OCI-M2 (cell line): ENCODE measurements at regions not wholly inside any gene's neighbourhood (a gene's known extent, or its start where the extent isn't known, plus 50 kb on each side); places are given as distances from the start of the nearest gene placed in this dataset.
"Not testable (repeated sequence)": the region's sequence is repeated elsewhere in the genome, so short reads cannot be mapped to it uniquely, and the experiment has no call there.

ENCODE experiments used
- DNase-seq: peaks from one replicate; lab custom pipeline; 2025; ENCODE audit not compliant: unreplicated experiment; lab: John Stamatoyannopoulos, UW

DNA sequence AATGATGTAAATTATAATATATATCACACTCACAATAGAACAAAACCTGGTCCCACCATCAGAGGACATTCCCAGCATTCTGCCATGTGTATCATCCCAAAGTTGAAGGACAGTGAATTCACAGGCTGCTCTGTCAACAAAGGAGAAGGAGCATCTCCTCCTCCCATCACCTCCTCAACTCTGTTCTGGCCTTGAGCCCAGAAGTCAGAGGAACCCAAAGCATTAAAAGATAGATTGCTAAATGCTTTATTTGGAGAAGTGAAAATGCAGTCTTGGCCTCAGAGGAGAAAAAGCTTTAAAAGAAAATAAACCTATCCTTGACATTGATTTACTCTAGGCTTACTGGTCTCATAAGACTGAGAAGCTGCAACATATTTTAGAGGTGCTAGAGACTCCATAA is 268.8 kb upstream of the RASGEF1B start:
- DNase-seq, result no peak

DNA sequence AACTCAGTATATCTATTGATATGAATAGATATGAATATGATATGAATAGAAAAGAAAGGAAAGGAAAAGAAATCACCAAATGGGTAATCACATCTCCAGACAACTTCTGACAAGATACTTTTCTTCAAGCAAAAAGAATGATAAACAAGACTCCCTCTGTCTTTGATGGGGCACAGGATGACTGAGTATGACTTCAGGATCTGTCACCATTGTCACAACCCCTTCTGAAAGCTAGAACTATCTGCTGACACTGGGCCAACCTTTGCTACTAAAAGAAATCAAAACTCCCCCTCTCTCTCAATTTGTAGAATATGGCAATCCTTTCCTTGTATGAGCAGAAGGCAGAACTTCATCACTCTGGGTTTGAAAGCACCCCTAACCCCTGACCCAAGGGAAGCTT is 267.2 kb upstream of the RASGEF1B start:
- no peak for DNase-seq

DNA sequence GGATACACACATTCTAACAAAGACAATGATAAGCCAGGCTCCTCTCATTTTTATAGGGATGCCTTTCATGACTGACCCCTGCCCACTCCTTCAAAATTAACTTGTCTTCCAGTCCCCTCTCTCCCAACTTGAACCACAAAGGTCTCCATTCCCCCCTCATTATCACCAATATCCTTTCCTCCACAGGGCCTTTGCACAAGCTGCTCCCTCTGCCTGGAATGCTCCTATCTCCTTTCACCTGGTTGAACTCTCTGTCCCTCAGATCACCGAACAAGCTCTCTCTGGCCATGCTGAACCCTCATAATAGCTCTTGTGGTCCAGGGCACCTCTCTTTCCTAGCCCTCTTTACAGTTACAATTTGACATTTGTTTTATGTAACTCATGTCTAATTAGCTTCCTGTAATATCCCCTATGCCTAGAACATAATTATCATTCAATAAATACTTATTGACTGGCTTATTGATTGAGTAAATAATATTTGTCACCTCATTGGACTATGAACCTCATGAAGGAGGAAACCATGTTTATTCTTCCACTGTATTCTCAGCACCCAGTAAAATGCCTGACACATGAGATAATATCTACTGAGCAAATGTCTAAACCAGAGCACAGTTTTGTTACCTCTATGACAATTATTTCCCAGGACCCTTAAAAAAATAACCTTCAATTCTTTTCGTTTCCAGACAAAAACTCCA is 266.3 kb upstream of the RASGEF1B start:
- DNase-seq, result no peak

DNA sequence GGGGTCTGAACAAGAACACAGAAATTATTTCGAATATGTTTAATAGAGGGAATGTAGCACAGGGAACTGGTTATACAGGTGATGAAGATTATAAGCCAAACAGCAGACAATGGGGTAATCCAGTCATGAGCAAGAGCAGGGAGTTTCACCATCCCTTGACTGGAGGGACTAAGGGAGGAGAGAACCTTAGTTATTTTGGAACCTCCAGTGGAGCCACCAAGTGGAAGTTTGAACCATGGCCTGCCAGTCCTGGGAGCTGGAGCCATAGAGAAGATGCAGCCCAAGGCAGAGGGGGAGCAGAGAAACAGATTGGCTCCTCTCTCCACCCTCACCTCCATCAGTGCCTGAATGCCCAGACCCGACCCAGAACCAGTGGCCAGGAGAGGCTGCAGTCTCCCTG is 264.6 kb upstream of the RASGEF1B start:
- no peak for DNase-seq

DNA sequence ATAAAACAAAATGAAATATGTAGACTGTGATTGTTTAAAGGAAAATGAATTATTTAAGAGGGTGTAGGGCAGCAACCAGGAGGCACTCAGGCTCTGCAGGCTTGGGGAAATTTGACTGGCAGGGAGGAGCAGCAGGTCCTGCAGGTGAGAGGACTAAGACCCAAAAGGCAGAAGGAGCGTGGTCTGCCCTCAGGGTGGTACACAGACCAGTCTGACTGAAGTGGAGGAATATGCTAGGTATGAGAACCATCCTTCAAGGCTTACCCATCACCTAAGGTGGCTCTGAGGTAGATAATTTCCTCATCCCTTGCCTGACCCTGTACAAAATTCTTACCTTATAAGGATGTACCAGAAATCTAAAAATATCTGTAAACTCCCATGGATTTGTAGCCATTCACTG is 261.3 kb upstream of the RASGEF1B start:
- DNase-seq, result no peak

DNA sequence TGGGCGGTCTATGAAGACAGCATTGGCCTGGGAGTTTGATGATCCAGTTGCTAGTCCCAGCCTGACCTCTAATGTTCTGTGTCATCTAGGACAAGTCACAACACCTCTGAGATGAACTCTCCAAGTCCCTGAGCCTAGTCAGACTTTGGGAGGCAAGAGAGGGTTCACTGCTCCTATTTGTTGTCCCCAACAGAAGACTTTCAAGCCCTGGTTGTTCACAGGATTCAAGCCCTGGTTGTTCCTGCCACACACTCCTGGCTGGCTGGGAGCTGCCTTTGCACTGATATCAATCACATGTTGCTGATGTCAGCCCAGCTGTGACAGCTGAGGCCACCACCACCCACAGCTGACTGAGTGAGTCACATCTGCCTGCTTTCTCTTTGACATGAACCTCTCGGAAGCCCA is 253.2 kb upstream of the RASGEF1B start:
- DNase-seq, result no peak

DNA sequence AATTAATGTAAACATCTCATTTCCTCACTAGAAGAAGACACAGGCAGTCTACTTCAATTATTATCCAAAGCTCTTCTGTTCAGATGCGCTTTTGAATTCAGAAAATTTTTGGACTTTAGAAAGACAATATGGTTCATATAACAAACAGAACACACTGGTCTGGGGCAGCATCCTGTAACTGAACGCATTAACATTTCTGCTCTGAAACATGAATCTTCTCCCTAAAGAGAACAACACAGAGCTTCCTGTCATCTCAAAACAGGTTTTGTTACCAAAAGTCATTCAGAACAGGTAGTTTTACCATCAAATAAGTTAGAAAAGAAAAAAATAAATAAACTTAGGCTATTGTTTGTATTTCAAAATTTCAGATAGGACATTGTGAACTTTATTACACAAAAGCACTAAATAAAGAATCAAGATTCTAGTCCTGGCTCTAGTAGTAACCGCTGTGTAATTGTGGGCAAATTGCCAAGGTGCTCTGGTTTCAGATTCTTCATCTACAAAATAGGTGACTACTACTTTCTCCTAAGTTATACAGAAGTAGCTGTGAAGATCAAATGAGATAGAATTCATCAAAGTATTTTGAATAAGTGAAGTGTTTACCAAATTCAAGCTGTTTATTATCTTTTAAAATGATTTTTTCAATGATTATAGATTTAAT is 252.3 kb upstream of the RASGEF1B start:
- no peak for DNase-seq

DNA sequence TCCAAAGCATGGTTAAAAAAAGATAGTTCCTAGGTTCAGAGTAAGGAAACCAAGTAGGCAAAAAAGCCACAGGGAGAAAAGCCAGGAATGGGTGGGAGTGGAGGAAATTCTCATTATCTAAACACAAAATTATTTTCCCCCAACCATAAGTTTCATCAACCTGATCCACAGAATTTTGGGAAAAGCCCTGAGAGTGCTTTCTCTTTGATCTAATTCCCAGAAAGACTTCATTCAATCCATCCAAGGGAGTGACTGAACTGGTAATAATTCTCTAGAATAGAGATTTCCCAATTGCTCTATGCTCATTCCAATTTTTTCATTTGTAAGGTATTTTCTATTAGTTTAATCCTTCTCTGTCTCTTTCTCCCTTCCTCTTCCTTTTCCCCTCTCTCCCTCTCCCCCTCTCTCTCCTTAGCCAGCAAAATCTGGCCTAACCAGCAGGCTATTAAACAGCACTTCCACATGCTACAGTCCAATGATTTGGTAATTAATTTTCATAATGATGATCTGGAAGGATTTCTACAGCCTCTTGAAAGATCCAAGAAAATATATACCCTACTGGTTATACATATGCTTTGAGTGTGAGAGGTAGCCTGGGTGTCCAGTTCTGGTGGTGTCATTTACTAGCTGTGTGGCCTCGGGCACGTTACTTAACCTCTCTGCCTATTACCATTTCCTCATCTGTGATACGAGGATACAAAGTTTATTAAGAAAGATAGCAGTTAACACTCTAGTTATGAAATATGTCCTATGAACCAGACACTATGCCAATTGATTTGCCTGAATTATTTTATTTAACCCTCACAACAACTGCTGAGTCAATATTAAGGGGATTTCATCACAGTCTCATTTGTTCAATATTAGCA is 251.5 kb upstream of the RASGEF1B start:
- no peak for DNase-seq

DNA sequence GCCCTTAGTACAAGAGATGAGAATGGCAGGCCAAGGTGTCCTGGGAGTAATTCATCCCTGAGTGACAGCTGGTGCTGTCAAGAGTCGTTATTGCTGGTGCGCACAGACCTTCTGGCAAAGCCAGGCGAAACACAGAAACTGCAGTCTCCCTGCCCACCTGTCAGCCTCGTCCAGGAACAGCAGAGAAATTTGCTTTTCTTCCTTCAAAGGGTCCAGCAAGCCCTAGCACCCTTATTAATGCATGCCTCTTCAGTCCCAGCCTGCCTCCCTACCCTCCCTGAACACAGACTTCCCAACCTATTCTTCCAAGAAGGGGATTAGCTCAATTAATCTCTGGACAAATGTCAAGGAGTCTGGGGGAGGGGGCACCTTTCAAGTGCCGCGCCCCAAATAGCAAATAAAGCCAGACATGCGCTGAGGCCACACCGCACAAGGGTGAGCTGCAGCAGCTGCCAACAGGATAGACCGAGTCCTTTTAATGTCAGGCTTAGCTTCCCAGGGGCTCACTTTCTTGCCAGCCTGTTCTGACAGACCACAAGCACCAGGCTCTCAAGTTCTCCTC is 250.7 kb upstream of the RASGEF1B start:
- DNase-seq, result no peak

DNA sequence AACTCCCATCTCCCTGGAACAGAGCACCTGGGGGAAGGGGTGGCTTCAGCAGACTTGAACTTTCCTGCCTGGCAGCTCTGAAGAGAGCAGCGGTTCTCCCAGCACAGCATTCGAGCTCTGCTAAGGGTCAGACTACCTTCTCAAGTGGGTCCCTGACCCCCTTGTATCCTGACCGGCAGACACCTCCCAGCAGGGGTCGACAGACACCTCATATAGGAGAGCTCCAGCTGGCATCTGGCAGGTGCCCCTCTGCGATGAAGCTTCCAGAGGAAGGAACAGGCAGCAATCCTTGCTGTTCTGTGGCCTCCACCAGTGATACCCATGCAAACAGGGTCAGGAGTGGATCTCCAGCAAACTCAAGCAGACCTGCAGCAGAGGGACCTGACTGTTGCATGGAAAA is 244.1 kb upstream of the RASGEF1B start:
- DNase-seq, result no peak

DNA sequence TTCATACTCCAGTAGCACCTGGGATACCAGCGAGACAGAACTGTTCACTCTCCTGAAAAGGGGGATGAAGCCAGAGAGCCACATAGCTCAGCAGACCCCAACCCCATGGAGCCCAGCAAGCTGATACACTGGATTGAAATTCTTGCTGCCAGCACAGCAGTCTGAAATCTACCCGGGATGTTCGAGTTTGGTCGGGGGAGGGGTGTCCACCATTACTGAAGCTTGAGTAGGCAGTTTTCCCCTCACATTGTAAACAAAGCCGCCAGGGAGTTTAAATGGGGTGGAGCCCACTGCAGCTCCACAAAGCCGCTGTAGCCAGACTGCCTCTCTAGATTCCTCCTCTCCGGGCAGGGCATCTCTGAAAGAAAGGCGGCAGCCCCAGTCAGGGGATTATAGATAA is 243.7 kb upstream of the RASGEF1B start:
- not testable (repeated sequence) for DNase-seq

DNA sequence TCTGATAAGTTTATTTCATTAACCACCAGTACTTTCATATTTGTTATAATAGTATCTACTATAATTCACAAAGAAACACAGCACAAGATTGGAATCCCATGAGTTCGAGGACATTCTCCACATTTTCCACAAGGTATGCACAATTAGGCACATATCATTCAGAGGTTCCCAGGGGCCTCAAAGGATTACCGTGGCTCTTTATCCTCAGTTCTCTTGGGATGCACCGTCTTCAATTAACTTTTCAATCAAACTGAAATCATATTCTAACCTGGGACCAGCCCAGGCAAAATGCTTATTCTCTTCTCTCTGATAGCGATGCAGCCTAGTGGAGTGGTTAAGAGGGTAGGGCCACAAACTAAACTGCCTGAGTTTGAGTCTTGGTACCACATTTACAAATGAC is 242.6 kb upstream of the RASGEF1B start:
- no peak for DNase-seq

DNA sequence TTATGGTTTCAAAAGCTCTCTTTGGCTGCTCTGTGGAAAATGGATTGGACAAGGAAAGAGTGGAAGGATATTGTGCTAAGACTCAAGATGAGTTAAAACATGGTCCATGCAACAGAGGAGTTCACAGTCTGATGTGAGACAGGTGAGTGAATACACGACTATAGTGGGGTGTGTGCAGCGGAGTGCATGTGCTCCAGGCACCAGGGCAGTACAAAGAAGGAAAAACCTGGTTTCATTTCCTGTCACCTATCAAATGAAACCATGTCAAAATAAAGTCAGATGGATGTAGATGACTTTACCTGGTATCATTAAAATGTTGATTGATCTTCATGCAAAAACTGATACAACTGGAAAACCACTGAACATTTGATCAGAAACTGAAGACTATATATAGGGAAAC is 241.0 kb upstream of the RASGEF1B start:
- DNase-seq, result no peak

DNA sequence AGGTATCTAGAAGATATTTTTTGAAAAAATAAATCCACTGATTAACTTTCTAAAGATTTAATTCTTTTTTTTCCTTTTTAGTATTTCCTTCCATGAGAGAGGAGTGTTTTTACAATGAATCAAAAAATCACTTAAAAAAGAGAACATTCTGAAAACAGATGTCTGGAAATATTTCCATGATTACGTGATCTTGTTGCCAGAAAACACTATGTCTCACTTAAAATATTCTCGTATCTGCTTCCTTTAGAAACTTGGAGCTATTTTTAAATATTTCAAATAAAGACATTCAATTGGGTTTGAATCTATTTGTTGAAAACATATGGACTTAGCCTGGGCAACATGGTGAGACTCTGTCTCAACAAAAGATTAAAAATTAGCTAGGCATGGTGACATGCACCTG is 232.8 kb upstream of the RASGEF1B start:
- no peak for DNase-seq

DNA sequence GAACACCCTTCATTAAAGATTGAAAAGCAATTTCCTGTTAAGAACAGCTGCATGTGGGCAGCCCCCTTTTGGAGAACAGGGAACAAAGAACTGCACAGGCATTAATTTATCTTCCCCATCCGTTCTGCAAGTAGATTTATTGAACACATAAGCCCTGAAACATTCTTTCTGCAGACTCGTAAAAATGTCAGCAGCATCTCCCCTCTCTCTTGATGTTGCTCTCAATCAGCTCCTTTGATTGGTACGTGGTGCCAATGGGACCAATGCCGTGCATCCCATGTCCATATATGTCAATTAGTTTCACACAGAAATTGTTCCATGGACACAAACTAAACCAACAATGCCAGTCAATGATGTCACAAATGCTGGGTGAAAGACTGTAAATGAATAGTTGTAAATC is 228.5 kb upstream of the RASGEF1B start:
- DNase-seq, result no peak

DNA sequence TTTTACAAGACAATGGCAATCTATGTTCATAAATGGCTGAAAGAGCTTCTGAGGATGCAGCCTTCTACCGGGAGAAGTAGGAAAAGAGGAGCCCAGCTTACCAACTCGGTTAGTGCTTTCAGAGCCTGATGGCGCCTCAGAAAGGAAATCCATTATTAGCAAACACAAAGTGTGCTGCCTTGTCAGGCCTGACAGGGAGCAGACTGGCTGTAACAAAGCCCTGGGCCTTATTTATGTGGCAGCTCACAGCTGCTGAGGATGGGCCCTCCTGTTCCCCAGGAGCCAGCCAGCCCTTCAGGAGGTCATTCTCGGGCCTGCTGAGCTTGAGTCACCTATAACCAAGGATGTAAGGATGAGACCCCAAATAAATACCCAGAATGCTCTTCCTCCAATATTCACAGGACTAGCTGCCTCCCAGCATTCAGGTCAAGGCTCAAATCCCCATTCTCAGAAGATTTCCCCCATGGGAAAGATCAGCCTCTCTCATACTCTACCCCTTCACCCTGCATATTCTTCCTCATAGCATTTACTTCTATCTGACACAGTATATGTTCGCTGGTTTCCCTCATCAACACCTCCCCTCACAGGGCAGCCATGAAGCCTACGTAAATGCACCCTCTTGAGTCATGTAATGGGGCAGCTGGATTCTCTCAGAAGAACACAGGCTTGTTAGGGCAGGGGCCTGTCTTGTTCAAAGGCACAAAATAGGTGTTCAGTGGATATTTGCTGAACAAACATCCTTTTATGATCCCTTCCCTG is 227.0 kb upstream of the RASGEF1B start:
- DNase-seq, result no peak

DNA sequence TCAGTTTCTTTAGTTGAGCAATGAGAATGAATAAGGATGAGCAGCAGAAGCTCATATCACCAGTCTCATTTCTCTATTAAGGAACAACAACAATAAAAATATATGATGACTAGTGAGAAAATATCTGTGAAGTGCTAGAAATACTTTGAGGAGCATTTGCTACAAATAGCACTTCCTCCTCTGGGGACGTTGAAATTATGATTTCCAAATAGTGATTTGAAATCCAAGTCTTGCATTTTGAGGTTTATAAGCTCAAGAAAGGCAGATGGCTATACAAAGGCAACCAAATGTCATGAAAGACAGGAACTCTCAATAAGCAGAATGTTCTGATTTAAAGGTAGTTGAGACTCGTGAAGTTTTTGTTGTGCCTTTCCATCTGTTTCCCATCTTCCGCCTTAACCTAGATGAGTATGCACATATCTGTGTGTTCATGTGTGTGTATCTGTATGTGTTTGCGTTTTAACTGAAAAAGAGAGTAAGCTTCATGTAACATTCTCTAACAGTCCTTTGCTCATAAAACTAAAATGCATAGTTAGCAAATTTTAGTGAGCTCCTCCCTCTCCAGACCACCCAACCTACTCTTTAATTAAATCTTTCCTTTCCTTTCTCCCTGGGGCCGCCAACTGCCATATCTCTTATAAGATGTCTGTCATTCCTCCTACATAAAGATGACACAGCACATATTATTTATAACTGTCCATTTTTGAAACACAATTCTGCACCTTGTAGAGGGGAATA is 222.6 kb upstream of the RASGEF1B start:
- no peak for DNase-seq

DNA sequence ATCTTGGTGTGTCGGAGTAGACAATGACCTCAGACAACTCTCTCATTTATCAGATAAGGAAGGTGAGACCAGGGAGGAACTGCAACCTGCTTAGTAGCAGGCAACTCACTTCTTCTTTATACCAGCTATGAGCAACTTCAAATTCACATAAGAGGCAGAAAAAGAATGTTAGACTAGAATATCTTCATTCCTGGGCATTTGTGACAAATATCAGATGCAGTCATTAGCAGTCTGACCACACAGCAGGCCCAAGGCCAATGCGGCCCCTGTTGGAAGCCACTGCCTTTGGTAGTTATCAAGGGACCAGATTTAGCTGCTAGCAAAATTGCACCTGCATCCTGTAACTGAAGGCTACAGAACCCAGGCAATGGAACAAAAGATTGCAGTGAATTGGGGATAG is 219.2 kb upstream of the RASGEF1B start:
- no peak for DNase-seq

DNA sequence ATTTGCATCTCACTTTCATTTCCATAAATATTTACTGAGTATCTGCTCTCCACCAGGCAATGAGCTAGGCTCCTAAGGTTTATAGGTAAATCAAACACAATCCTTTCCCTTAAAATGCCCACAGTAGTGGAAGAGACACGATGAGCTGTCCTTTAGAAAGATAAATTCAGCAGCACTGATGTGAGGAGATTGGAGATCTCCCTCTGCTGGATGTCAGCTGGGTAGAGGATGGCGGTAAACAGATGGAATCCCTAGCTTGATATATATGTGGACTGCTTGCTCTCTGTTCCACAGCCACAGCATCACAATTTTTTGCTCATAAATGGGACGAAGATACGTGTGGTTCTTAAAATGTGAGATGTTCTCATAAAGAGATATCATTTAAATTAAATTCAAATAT is 216.4 kb upstream of the RASGEF1B start:
- no peak for DNase-seq

DNA sequence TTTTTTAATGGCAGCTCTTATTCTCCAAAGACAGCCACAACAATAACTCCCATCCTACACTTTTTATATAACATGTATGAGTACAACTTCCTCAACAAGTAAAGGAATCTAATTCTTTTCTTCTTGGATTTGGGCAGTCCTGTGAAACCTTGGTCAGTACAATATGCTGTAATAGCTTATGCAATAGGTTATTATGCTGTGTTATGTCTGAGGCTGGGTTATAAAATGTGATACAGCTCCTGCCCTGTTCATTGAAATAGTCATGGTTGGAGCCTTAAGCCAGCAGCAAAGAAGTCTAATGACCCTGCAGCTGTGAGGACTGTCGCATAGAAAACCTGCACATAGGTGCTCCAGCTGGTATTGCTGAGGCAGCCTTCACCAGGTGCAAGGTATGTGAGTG is 215.8 kb upstream of the RASGEF1B start:
- DNase-seq, result no peak
